ENCODE measurements at regions not wholly inside any gene's neighbourhood (a gene's known extent, or its start where the extent isn't known, plus 50 kb on each side); places are given as distances from the start of the nearest gene placed in this dataset.
"Not testable (repeated sequence)": the region's sequence is repeated elsewhere in the genome, so short reads cannot be mapped to it uniquely, and the experiment has no call there.

- no peak for DNase-seq (ENCODE audit: low read depth)
Observed at GRCh38 chr19:29054886-29055675, 157.9 kb downstream of the UQCRFS1 start.

DNA sequence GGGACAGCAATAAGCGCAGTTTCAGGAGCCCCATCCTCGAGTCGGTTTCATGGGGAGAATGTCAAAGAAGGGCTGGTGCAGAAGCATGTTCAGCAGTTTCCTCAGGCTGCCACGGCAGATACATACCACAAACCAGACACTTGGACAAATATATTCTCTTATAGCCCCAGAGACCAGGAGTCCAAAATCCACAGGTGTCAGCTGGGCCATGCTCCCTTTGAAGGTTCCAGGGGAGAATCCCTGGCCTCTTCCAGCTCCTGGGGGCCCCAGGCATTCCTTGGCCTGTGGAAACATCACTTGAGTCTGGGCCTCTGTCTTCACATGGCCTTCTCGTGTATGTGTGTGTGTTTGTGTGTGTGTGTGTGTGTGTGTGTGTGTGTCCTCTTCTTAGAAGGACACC, 164.1 kb downstream of the UQCRFS1 start:
- no peak for DNase-seq (ENCODE audit: low read depth)

DNA sequence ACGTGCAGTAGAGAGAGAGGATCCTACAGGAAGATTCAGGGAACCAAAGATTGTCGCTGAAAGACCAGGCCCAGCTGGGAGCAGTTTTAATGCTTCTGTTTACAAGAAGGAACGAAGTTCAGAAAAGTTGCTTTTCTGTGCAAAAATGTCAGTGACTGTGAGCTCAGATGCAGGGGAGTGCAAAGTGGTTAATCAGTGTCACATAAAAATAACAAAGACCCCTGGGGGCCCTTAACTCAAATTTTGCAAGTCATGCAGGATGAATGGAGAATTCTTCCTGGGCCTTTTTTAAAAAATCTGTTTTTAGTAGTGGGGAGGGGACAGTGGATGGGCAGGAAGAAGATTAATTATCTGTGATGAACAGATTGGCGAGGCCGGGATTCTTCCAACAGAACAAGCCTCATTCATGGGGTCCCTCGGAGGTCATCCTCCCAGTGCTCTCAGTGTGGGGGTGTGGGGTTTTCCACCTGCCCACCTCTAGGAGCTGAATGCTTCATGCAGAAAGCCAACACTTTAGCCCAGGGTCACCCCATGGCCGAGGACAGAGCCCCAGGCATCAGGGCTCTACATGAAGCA, 167.2 kb downstream of the UQCRFS1 start:
- DNase-seq (ENCODE audit: low read depth): no peak

GRCh38 chr19:29044037-29044436, 168.9 kb downstream of the UQCRFS1 start:
- no peak for DNase-seq (ENCODE audit: low read depth)

- no peak for DNase-seq (ENCODE audit: low read depth)
Observed at GRCh38 chr19:29042450-29042849, 170.5 kb downstream of the UQCRFS1 start.

- DNase-seq (ENCODE audit: low read depth): no peak
Observed at GRCh38 chr19:29040951-29041350, 172.0 kb downstream of the UQCRFS1 start.

DNA sequence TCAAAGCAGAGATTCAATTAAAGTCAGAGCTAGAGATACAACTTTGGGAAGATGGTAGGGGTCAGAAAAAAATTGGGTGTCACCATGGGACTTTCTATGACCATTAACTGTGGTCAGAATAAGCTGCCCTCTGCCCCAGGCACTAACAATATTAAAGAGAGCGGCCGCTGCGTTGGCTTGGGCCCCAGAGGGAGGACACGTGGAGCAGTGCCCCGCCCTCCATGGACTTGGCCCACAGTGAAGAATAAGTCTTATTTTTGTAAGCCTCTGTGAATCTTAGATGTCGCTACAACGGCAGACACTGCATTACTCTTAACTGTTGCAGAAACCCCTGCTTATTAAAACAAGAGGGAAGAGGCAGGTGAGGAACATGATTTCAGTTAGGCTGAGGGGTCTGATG, 172.7 kb downstream of the UQCRFS1 start:
- no peak for DNase-seq (ENCODE audit: low read depth)

- not testable (repeated sequence) for DNase-seq (ENCODE audit: low read depth)
Observed at GRCh38 chr19:29039036-29039435, 173.9 kb downstream of the UQCRFS1 start.

GRCh38 chr19:29031216-29031615, 181.7 kb downstream of the UQCRFS1 start:
- DNase-seq (ENCODE audit: low read depth): no peak

DNA sequence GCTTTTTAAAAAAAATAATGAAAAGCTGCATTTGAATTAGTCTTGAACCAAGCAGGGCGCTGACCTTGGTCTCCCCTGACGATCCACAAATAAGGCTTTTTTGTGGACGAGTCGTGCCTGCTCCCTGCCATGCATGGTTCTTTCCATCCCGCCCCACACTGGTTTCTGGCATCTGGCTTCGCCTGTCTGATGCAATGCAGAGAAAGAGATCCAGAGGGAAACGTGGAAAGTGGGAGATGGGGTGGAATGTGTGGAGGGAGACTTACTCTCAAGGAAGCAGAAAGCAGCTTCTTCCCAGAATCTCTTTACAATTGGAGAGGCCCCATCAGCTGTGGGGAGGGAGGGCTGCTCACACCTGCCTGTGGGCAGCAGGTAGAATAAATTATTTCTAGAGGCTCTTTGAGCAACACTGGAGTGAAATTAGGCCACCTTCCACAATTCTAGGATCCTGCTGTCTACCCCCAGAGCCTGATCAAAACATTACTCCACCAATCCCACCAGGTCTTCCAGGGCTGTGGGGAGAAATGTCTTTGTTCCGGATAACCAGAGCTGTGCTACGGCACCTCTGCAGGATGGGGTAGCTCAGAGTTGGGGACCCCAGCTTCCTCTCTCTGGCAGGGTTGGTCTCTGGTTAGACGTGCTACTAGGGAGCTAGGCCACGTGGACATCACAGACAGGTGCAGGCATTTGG, 183.5 kb downstream of the UQCRFS1 start:
- no peak for DNase-seq (ENCODE audit: low read depth)

DNA sequence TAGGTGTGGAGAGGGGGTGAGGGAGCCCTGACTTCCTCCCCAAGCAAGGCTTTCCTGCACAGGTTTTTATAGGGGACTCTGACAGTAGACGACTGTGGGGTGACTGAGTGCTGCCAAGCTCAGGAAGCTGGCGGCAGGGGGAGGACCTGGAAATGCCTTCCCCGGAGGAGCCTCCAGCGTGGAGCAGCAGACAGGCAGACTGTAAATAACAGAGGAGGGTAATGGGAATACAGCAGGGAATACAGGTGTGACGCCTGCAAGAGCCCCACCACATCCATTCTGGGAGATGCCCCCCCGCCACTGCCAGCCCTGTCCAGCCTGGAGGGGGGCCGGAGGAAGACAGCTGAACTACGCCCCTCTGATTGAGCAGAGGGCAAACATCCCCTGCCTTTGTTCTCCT, 190.4 kb downstream of the UQCRFS1 start:
- DNase-seq (ENCODE audit: low read depth): no peak

GRCh38 chr19:29022165-29022564, 190.8 kb downstream of the UQCRFS1 start:
- DNase-seq (ENCODE audit: low read depth): no peak

- no peak for DNase-seq (ENCODE audit: low read depth)
Observed at GRCh38 chr19:29021232-29021916, 191.6 kb downstream of the UQCRFS1 start.

DNA sequence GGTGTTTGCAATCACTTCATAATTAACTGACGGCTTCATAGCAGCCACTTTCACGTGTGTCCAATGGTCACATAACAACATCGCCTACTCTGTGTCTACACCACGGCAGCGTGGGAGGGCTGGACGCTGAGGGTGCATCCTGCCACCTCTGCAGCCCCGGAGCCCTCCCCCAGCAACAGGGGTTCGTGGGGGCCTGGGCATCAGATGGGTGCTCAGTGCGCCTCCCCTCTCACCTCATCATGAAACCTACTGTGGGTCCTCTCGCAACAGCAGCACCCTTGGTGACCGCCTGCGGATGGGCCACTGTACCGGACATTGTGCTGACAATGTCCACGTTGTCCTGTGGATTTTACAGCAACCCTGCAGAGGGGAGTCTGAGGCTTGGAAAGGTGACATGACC, 193.5 kb downstream of the UQCRFS1 start:
- DNase-seq (ENCODE audit: low read depth): no peak

DNA sequence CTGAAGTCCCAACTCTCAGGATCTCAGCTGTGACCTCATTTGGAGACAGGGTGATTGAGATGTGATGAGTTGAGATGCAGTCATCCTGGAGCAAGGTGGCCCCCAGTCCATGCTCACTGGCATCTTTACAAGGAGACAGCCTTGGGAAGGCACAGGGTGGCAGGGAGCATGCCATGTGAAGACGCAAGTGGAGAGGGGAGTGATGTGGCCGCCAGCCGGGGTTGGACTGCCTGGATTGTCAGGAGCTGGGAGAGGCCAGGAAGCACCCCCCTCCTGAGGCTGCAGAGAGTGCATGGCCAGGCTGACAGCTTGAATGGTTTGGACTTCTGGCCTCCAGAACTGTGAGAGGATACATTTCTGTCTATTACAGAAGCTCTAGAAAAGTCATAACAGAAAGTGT, 194.4 kb downstream of the UQCRFS1 start:
- DNase-seq (ENCODE audit: low read depth): no peak

GRCh38 chr19:29017788-29018187, 195.2 kb downstream of the UQCRFS1 start:
- no peak for DNase-seq (ENCODE audit: low read depth)

DNA sequence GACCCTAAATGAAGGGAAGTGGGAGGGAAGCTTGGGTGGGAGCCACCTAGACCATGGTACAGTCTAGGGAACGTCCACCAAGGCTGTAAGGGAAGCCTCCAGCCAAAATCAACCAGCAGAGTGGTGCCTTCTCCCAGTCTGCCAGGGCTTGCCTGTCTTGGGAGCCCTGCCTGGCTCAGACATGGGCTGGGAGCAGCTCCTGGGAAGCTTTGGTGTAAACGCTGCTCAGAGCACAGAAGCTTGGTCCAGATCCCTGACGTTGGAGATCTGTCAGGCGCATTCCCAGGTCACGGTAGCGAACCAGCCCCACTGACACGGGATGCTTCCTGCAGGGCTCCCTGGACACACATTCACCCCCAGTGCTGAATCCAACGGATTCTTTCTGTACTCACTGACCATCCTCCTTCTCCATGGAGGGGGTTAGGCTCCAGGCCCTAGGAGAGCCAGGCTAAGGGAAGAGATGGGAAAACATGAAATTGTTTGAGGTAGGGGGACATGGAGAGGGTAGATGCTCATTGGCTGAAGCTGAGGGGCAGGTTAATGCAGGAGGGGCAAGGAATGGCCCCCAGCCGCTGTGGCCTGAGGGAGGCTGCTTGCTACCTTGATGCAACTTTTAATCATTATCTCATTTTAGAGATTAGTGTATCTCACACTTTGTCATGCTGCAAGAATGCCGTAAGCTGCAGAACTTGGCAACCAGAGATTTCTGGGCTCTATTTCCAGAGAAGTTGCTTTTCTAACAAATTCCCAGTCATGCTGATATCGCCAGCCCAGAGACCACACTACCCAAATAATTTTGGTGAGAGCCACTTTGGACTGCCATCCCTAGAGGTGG, 195.8 kb downstream of the UQCRFS1 start:
- no peak for DNase-seq (ENCODE audit: low read depth)

DNA sequence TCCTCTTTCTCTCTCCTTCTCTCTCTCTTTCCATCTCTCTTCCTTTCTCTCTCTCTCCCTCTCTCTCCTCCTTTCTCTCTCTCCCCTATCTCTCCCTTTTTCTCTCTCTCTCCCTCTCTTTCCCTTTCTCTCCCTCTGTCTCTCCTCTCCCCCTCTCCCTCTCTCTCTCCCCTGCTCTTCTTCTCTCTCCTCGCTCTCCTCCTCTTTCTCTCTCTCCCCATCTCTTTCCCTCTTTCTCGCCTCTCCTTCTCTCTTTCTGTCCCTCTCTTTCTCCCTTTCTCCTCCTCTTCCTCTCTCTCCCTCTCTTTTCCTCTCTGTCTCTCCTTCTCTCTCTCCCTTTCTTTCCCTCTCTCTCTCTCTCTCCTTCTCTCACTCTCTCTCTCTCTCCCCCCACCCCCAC, 196.6 kb downstream of the UQCRFS1 start:
- DNase-seq (ENCODE audit: low read depth): no peak

GRCh38 chr19:29015569-29015968, 197.4 kb downstream of the UQCRFS1 start:
- no peak for DNase-seq (ENCODE audit: low read depth)

GRCh38 chr19:29014857-29015436, 198.0 kb downstream of the UQCRFS1 start:
- DNase-seq (ENCODE audit: low read depth): no peak

DNA sequence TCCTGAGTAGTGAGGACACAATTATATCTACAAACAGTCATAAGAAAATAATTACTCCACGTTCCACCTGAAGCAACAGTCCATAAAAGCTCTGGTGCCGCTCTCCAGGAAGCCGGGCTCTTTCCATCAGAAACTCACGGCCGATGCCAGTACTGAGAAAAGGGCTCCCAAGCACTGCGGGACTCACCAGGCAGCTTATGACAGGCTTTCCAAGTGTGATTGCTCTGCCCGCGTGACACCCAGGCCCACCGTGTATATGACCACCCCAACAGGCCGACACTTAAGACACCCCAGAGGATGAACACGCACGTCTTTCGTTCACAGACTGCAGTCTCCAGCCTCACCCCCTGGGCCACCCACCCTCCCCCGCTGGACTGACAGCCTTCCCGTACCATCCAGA, 199.0 kb downstream of the UQCRFS1 start:
- no peak for DNase-seq (ENCODE audit: low read depth)
